Activated CD8-positive, alpha-beta memory T cell treated with anti-CD3 and anti-CD28 coated beads for 48 hours (primary cell): ENCODE measurements at regions not wholly inside any gene's neighbourhood (a gene's known extent, or its start where the extent isn't known, plus 50 kb on each side); places are given as distances from the start of the nearest gene placed in this dataset.

ENCODE experiments used
- DNase-seq, 3 experiments: peaks; one replicate each; pipeline ENCODE4 v3.0.0-alpha.2; 2020; ENCODE audit warnings: low read depth in 2 of 3, low spot score in 2 of 3

- DNase-seq: no peak
Observed at GRCh38 chr11:45597097-45597496, 68.3 kb downstream of the CHST1 start.

- DNase-seq: no peak
Observed at GRCh38 chr11:45596571-45596970, 68.9 kb downstream of the CHST1 start.

GRCh38 chr11:45593992-45594391 lies 71.4 kb downstream of the CHST1 start:
- no peak for DNase-seq

GRCh38 chr11:45592636-45593035 lies 72.8 kb downstream of the CHST1 start:
- DNase-seq: no peak

GRCh38 chr11:45590743-45591142 lies 74.7 kb downstream of the CHST1 start:
- no peak for DNase-seq

- DNase-seq: no peak
Observed at GRCh38 chr11:45585205-45585604, 80.2 kb downstream of the CHST1 start.

GRCh38 chr11:45583981-45584566 lies 81.3 kb downstream of the CHST1 start:
- no peak for DNase-seq

GRCh38 chr11:45580399-45580798 lies 85.0 kb downstream of the CHST1 start:
- DNase-seq: no peak

- DNase-seq: no peak
Observed at GRCh38 chr11:45578316-45578715, 87.1 kb downstream of the CHST1 start.

- DNase-seq: no peak
Observed at GRCh38 chr11:45577752-45578151, 87.7 kb downstream of the CHST1 start.

GRCh38 chr11:45576461-45577215 lies 88.8 kb downstream of the CHST1 start:
- DNase-seq: no peak

- DNase-seq: no peak
Observed at GRCh38 chr11:45573728-45574127, 91.7 kb downstream of the CHST1 start.

GRCh38 chr11:45572354-45573123 lies 92.9 kb downstream of the CHST1 start:
- DNase-seq: no peak

GRCh38 chr11:45569776-45570175 lies 95.6 kb downstream of the CHST1 start:
- no peak for DNase-seq

- DNase-seq: no peak
Observed at GRCh38 chr11:45568049-45568448, 97.4 kb downstream of the CHST1 start.

- DNase-seq: no peak
Observed at GRCh38 chr11:45565446-45565988, 99.9 kb downstream of the CHST1 start.

GRCh38 chr11:45563810-45564209 lies 101.6 kb downstream of the CHST1 start:
- no peak for DNase-seq

- no peak for DNase-seq
Observed at GRCh38 chr11:45563171-45563570, 102.3 kb downstream of the CHST1 start.

GRCh38 chr11:45560913-45561281 lies 104.5 kb downstream of the CHST1 start:
- no peak for DNase-seq

GRCh38 chr11:45560155-45560912 lies 105.1 kb downstream of the CHST1 start:
- no peak for DNase-seq
